DMS53 (cell line): ENCODE measurements at regions not wholly inside any gene's neighbourhood (a gene's known extent, or its start where the extent isn't known, plus 50 kb on each side); places are given as distances from the start of the nearest gene placed in this dataset.

Experiments used
- DNase-seq: peaks from one replicate; lab custom pipeline; 2025; lab: John Stamatoyannopoulos, UW

DNA sequence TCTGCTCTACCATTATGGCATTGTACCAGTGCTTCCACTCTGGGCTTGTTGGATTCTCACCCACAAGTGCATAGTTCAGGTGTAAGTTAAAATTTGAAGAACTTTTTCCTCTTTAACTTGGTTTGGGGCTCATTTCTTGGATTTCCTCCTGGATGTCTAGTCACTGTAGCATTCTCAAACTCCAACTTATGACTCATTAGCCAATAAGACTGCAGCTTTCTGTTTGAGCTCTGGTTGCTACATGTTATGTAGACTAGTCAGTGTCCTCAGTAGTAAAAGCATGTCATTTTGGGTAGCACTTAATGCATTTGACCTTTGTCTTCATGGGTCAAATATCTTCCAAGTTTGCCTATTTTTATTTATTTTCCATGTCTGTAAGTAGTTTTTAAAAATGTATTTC lies 790.8 kb downstream of the BRINP1 start:
- no peak for DNase-seq

DNA sequence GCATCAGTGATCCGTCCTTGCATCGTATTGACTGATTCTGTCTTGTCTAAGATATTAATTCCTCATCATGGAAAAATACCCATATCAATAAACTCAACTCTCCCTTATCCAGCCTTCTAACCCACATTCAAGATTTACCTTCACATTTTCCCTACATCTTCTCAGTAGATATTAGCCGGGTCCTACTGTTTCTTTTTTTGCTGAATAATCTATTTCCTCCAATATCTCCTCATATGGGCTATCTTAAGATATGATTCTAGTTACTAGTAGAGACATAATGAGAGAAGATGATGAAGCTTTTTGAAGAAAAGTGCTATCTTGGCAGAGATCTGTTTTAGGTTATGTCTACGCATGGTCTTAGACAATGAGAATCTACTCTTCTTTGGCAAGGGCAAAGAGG lies 785.8 kb downstream of the BRINP1 start:
- DNase-seq: no peak

DNA sequence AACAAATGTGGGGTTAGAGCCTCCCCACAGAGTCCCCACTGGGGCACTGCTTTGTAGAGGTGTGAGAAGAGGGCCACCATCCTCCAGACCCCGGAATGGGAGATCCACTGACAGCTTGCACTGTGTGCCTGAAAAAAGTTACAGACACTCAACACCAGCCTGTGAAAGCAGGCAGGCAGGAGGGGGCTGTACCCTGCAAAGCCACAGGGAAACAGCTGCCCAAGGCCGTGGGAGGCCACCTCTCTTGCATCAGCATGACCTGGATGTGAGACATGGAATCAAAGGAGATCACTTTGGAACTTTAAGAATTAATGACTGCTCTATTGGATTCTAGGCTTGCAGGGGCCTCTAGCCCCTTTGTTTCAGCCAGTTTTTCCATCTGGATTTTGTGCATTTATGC lies 782.3 kb downstream of the BRINP1 start:
- DNase-seq: no peak

DNA sequence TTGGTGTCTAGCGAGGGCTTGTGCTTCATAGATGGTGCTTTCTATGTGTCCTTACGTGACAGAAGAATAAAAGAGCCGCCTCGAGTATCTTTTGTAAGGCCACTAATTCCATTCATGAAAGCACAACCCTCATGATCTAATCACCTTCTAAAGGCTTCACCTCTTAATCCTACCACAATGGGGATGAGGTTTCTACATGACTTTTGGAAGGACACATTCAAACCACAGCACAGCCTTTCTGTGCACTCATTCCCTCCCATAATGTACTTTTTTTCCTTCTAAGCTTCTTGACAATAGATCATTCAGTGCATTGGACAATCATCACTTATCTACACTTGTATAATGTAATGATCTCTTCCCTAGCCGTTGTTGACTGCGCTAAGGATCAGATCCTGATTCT lies 774.8 kb downstream of the BRINP1 start:
- no peak for DNase-seq

DNA sequence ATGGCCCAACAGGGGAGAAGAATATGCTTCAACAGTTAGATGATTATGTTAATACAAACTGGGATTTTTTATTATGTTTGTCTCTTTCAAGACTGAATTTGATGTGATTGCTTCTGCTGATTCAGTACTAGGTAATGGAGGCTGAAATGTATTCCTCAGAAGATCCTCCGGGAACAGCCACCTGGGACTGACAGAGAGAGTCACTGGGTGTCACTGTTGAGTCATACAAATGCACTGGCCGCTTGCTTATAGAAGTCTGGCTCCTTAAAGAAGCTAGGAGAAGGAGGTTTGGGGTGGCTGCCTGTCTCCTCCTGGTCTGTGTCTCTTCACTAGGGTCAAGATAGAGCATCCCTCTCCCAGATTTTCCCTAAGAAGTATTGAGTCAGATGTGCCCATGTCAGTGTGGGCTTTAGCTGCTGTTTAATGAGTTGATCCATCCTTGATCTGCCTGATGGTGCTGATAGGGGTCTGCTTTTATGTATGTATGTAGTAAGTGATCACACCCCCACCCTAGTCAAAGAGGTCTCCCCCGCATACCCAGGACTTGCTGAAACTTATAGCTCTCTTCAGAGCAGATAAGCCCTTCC lies 773.4 kb downstream of the BRINP1 start:
- DNase-seq: peak; percentile 76

DNA sequence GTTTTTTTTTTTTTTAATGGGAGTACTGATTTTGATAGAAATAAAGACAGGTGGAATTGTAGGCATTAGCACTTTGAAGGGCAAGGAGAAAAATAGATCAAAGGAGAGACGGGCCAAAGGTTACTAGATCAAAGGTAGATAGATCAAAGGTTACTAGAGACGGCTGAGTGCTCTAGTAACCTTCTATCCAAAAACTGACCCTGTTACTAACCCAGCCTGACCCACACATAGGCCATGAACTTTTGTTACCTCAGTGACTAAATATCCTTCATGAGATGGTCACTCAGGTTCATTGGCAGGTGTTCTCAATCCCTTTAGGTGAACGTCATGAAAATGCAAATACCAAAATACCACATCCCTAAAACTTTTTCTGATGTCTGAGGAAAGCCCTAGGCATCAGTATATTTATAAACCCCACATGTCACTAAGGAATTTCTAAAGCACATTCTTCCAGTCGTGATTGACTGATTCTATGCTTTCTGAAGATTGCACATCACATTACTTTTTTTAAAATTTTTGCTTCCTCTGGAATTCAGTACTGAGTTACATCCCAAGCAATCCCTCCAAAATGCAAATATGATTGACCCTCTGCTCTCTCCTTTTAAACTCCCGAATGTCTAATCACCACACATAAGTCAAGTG lies 772.7 kb downstream of the BRINP1 start:
- DNase-seq: no peak

DNA sequence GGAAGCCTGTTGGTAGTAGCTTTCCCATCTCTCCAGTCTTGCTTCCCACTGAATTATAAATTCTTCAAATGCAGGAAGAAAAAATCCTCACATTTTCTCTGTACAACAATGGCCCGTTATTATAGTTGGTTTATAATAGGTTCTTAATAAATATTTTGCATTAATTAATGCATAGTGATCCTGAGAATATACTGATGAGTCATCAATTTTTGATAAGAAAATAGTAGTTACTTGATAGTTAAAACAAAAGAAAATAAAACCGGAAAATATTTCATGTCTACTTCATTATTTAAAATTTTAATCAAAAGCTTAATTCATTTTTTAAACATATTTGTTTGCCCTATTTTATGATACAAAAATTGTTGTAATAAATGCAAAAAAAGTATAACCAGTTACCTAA lies 762.6 kb downstream of the BRINP1 start:
- no peak for DNase-seq

DNA sequence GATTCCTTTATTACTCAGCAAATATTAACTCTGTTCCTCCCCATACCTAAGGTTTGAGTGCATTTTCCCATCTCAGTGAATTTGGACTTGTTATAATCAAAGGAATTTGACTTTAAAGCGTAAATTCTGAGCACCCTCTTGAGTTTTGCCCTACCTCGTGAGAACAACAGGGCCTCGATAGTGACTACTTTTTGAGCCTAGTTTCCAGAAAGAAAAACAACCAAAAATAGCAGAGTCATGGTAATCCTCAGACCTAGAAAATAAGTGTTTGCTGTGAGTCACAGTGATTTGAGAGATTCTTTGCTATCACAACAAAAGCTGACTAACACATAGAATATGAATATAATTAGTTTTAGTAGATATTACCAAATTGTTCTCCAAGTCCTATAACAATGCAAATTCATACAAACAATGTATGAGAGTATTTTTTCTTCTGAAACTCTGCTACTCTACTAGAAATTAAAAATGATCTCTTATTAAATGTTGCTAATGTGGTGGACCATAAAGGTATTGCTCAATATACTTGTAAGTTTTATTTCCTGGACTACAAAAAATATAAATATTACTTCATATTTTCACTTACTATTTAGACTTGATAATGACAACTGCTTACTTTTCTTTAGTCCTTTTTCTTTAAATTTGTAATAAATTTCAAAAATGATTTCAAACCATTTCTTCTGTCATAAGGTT lies 759.7 kb downstream of the BRINP1 start:
- DNase-seq: peak; percentile 82

DNA sequence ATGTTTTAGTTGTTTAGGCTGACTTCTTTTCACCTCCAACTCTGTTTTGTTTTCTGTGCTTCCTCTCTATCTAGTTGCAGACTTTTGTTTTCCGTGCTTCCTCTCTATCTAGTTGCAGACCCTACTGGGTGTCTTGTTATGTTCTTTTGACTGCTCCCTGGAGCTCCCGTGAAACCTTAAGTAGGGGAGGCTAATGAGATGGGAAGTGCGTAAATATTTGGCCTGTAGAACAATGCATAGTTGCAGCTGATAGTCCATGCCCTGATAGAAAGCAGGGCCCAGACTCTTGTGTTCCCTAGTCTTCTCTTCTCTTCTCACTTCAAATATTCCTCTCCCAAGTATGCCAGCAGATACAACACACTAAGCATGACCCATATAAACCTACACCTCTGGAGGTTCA lies 757.0 kb downstream of the BRINP1 start:
- no peak for DNase-seq

DNA sequence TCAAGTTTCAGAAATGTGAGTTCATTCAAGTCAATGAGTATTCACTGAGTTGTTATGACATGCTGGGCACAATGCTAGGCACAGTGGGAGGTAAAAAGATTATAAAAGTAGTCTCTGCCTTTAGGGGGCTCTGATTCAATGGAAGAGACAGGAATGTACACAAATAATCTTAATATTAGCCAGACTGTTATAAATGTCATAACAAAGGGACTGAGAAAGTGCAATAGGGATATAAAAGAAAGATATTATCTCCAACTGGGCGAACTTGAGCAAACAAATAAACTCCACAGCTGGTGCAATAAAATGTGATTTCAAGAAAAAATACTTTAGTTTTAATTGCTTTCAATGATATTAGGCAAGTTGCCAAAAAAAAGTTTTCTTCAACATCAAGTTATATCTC lies 755.2 kb downstream of the BRINP1 start:
- no peak for DNase-seq

DNA sequence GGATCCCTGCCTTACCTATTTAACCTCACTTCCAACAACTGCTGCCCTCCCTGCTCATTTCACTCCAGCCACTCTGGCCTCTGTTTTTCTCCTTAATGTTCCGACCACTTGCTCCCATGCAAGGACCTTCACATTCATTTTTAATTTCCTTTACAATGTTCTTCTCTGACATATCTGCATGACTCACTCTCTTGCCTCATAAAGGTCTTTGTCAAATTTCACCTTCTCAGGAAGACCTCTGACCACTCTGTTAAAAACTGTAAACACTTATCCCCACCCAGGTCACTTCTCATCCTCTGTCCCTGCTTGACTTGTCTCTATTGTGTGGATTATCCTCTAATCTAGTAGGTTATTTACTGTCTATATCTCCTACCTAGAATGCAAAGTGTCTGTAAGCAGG lies 751.2 kb downstream of the BRINP1 start:
- peak; percentile 34 for DNase-seq

DNA sequence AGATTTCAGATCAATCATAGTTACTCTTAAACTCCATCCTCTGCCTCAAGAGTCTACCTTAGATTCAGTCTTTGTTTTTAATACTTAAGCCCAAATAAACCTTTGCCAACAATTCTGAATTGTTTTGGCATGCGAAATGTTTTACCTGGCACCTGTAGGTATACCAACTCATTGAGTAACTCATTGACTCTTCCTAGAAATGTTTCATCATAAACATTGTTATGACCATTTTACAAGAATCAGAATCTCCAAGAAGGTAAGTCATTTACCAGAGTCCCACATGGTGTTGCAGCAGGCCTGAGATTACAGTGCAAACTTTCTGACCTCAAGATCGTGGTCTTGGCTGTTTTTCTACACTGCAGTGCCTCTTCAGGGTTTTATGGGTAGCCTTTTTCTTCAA lies 750.4 kb downstream of the BRINP1 start:
- DNase-seq: no peak

DNA sequence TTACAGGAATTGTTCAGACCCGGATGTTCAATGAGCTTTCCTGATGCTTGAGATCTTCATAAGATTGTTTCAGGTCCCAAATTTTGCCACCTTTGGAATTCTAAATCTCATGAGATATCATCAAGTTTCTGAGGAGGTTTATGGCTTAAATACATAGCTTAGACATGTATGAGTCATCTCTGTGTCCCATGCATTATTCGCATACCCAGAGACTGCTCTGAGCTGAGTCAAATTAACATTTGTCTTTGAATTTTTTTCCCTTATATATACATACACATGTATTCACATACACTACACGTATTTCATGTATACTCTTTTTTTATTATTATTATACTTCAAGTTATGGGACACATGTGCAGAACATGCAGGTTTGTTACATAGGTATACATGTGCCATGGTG lies 744.6 kb downstream of the BRINP1 start:
- no peak for DNase-seq

DNA sequence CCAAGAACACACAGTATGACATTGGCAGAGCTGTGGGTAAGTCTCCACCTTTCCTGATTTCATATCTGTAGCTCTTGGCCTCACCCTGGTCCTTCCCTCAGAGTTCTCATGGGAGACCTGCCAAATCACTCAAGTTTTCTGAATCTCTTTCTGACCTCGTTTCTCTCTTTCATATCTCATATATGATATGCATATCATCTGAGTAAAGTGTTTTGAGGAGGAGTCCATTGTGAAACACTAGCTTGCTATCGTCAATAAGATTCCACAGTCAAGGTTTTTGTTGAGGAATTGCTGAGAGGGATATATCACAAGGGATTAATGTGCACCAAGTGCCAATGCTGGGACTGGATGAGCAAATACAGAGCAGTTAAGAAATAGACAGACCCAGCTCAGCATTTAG lies 739.2 kb downstream of the BRINP1 start:
- DNase-seq: no peak

DNA sequence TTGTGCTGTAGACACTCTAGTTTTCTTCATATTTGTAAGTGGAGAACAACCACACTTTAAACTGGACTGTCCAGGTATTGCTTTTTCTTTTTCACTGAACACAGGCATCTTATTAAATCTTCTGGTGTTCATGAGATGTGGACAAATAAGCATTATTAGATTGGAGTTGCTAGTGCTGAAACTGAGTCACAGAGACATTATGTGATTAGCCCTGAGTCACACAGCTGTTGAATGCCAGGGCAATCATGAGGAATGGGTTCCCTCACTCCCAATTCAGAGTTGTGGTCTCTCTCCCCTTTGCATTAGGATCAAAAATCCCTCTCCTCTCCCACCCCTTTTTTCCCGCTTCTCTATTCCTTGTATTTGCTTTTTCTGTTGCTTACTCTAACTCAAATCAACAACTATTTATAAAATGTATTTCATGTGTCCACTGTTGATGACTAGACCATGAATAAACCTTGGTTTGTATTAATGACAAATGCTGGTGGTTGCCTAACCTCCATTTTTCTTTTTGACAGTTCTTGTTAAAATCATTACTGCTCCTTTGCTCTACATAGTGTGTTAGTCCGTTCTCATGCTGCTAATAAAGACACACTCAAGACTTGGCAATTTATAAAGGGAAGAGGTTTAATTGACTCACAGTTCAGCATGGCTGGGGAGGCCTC lies 738.2 kb downstream of the BRINP1 start:
- no peak for DNase-seq

DNA sequence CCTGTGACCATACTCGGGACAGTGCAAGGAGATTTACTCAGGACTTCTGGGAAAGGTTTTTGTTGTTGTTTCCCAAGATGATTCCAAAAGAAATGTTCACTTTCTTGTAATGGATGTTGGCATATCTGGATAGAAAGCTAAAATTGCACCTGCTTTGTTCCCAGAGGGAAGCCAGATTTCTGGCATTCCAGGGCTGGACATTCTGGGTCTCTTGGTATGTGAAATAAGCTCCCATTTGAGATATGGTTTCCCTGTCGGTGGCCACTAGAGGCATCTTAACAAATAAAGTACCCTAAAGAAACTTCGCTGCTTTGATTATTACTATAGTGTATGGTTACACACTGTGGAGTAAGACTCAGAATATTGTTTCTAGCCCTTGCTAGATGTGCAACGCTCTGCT lies 737.3 kb downstream of the BRINP1 start:
- DNase-seq: peak; percentile 3

DNA sequence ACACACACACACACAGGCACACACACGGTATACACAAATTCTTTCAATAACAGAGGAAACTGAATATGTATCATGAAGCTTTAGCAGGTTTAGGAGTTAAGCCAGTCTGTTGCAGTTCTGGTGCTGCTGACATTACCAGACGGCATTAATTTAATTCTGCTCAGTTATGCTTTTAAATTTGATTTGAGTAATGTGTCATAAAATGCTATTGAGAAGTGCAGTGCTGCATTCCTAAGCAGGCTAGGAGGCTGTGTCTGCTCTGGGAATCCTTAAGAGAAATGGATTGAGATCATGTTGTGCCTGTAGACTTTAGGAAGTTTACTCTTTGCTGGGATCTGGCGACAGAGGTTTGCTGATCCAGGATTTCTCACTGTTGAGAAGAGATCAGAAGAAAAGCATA lies 733.8 kb downstream of the BRINP1 start:
- no peak for DNase-seq

DNA sequence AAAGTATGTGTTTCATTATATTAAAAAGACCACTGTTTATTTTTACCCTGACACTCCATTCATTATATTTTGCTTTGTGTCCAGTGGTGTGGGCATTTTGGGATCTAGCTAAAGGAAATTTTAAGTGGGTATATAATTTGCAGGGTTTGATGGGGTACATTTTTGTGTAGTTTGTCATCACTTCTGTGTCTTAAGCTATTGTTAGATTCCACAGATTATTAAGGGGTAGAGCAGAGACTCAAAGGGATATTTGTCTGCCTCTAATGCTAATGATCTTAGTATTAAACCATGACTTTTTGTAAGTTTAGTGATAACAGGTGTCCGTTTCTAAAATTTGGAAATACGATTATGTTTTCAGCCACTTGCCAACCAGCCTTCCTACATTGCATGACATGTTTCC lies 731.6 kb downstream of the BRINP1 start:
- no peak for DNase-seq

DNA sequence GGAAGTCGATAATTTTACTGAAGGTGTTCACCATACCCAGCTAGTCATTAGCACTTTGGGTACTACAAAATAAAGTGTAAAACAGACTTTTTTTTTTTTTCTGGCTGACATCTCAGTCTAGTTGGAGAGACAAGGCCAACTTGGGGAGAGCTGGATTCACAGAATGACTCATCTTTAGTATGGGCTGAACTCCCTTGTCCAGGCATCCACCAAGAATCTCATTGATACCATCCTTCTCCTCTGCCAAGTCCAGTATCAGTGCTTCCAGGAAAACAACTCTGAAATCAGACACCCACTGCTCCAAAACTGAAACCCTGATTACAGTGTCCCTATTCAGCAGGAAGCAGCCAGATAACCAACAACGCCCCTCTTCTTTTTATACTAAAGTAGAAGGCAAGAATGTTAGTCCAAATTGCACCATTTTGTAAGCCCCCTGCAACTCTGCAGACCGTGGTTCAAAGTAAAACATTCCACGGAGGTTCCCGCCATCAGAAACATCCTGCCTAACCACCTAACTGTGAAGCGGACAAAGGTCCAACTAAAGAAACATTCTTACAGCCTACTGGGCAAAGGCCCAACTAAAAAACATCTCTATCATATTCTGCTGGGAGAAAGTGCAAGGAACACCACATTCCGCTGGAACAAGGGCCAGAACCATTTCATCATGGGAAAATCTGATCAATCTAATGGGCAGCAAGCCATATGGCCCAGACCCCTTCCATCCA lies 728.2 kb downstream of the BRINP1 start:
- no peak for DNase-seq

DNA sequence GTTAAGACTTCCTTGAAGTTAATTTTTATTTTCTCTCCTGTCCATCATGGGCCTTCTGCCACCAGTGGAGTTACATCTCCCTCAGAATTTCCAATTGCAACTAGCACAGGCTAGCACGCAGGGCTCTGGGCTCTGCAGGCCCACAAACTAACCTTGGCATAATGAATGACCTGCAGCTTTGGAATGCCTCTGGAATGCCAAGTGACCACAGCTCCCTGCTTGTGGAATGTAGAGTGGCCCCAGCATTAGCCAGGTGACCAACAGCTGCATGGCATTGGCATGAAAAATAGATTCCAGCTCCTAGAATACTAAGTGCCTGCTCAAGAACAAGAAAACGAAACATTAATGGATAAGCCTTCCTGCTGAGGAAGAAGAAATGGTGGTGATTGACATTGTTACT lies 726.1 kb downstream of the BRINP1 start:
- DNase-seq: peak; percentile 47

DNA sequence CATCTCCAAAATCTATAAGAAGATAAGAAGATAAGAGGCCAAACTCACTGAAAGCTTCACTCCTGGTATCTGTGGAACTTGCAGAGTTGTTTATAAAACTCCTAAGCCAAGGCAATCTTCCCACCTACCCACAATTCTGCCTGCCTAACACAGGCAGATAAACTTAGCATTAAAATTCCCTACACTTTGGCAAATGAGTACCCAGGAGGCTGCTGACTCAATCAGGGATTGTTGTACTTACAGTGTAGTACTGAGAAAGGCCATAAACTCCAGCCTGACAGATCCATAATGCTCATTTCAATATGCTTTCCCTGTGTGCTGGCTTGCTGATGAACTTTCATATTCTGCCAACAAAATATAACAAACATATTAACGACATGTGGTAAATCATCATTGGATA lies 725.2 kb downstream of the BRINP1 start:
- no peak for DNase-seq

DNA sequence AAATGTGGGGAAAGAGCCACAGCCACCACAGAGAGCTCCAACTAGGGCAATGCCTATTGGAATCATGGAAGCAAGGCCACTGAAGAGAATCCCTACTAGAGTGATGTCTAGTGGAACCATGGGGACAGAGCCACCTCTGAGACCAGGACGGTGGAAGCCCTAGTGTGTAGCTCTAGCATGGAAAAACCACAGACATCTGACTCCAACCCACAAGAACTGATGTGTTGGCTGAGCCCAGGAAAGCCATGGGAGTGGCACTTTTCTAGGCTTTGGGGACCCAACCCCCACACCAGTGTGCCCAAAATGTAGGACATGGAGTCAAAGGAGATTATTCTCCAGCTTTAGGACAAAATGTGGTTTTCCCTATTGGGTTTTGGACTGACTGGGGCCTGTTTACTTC lies 721.9 kb downstream of the BRINP1 start:
- no peak for DNase-seq

DNA sequence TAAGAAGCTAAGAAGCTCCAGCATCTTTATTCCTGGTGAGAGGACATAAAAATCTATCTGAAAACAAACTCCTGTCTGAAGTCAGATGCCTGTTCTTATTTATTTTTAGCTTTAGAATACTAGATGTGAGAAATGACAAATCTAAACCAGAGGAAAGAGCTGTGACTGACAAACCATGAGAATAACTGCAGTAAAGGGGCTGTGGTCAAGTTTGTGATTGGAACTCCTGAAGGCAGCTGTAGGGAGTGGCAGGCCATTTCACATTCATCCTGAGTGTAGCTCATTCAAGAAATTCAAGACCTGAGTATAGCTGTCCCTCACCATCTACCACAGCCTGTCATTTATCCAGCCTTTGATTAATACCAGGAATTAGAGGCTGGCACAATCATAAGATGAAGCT lies 718.8 kb downstream of the BRINP1 start:
- DNase-seq: no peak
